Testis (tissue), 2 donors: ENCODE measurements at regions not wholly inside any gene's neighbourhood (a gene's known extent, or its start where the extent isn't known, plus 50 kb on each side); places are given as distances from the start of the nearest gene placed in this dataset.

Experiments used
- DNase-seq: peaks from one replicate; pipeline ENCODE4 v3.0.0-alpha.2; 2019
- H3K27ac ChIP-seq, 2 donors: fragments of 200-600 bp; sonication (generic); one replicate each; pipeline ENCODE4 v1.5.1; 2019
- H3K27me3 ChIP-seq: fragments of 200-600 bp; sonication (generic); one replicate; pipeline ENCODE4 v1.5.1; 2019
- H3K36me3 ChIP-seq: fragments of 200-600 bp; sonication (generic); one replicate; pipeline ENCODE4 v1.5.1; 2017; ENCODE audit warnings: low read depth; ENCODE audit errors: missing control alignments
- H3K4me1 ChIP-seq: fragments of 200-600 bp; sonication (generic); one replicate; pipeline ENCODE4 v1.5.1; 2019
- H3K4me3 ChIP-seq, 2 donors: fragments of 200-600 bp; sonication (generic); one replicate each; pipeline ENCODE4 v1.5.1; 2017 to 2019
- H3K9me3 ChIP-seq: fragments of 200-600 bp; sonication (generic); one replicate; pipeline ENCODE4 v1.5.1; 2017
- POLR2A ChIP-seq: fragments of 450-650 bp; IDR thresholded peaks from one replicate; pipeline ENCODE4 v1.6.1; 2017; ENCODE audit warnings: antibody characterized with exemption, mild to moderate bottlenecking, moderate library complexity
- WGBS, 2 donors: methylation state at CpG; one replicate each; pipeline ENCODE4 v1.1.5; 2018; 5-methylcytosine and 5-hydroxymethylcytosine counted together
- intact Hi-C: fragments of 100-400 bp; cut with DNase I; formaldehyde crosslinking; loops from one replicate; pipeline ENCODE4 v1.15.1; 2023; ENCODE audit warnings: low total_unique reads
- TF ChIP-seq, protein P1 (sequence below), 3 experiments: fragments of 450-650 bp in 2 of 3; fragments of 200-600 bp in 1 of 3; sonication (generic) in 1 of 3; IDR thresholded peaks; one replicate each; pipeline ENCODE4 v1.5.1; 2016 to 2019; ENCODE audit warnings: antibody characterized with exemption in 3 of 3, mild to moderate bottlenecking in 2 of 3, moderate library complexity in 1 of 3

DNA sequence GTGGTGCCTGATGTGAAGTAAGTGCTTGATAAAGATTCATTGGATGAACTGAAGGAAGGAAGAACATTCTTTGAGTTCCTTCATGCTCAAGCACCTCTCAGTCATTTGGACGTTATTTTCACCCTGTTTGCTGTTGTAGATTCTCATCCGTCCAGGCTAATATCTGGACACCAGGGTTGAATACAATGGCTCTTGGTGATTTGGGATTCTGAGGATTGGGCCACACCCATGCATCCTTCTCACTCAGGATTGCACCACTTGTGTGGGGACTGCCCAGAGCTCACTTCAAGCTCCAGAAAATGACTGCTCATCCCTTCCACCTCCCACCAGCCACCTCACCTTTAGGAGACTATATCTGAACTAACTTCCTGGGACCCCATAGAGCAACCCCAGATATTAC lies 117.1 kb upstream of the IPO9 start:
- Histone ChIP-seq H3K27ac (peak overlapping the region in 1 of 2 donors; percentile 11), H3K36me3 (no peaks in the 10 kb centered on the region), H3K4me3 (no peak overlapping the region), H3K9me3 (no peaks in the 10 kb centered on the region), H3K4me1 (peaks cover 39% of the 10 kb centered on the region), H3K27me3 (no peaks in the 10 kb centered on the region)
- 66% methylated on average over 2 of the region's 2 CpGs for WGBS, 2 donors
- DNase-seq: no peak
- intact Hi-C loops: no loop called here
- TF ChIP-seq POLR2A: no peak
- TF ChIP-seq, protein P1, sequence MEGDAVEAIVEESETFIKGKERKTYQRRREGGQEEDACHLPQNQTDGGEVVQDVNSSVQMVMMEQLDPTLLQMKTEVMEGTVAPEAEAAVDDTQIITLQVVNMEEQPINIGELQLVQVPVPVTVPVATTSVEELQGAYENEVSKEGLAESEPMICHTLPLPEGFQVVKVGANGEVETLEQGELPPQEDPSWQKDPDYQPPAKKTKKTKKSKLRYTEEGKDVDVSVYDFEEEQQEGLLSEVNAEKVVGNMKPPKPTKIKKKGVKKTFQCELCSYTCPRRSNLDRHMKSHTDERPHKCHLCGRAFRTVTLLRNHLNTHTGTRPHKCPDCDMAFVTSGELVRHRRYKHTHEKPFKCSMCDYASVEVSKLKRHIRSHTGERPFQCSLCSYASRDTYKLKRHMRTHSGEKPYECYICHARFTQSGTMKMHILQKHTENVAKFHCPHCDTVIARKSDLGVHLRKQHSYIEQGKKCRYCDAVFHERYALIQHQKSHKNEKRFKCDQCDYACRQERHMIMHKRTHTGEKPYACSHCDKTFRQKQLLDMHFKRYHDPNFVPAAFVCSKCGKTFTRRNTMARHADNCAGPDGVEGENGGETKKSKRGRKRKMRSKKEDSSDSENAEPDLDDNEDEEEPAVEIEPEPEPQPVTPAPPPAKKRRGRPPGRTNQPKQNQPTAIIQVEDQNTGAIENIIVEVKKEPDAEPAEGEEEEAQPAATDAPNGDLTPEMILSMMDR (IDR thresholded peaks at IDR 0.05): no peak

DNA sequence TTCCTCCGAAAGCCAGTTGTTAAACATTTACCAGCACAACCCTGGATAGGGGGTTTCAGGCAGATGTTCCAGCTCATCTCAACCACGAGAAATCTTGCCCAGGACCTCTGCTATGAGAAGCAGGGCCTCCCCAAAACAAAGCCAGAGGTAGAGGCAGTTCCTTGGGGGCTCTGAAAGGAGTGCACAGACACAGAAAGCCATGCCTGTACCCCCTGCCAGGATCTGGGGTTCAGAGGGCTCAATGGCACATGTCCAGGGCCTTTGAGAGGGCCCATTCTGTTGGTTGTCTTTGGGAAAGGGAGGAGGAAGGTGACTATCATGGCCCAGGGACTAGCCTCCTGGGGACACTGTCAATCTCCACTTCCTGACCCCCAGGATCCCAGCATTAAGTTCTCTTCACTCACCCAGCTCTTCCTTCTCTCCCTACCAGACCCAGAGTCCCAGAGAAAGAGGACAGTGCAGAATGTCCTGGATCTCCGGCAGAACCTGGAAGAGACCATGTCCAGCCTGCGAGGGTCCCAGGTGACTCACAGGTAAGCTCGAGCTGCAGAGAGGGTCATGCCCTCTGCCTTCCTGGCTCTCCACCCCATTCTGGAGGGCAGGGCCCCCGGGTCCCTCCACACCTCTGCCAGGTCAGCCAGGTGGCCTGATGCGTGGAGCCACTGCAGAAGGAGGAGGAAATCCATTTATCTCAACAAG lies 116.4 kb upstream of the IPO9 start:
- intact Hi-C loops: no loop called here
- no peak for DNase-seq
- Histone ChIP-seq H3K4me1 (peaks cover 40% of the 10 kb centered on the region), H3K27ac (peak overlapping the region in 1 of 2 donors; percentile 82), H3K9me3 (no peaks in the 10 kb centered on the region), H3K36me3 (no peaks in the 10 kb centered on the region), H3K27me3 (no peaks in the 10 kb centered on the region), H3K4me3 (no peak overlapping the region)
- TF ChIP-seq, protein P1 (IDR thresholded peaks at IDR 0.05): no peak
- no peak for TF ChIP-seq POLR2A
- 95 to 100% methylated on average over 2 to 7 of the region's 7 CpGs for WGBS, 2 donors

DNA sequence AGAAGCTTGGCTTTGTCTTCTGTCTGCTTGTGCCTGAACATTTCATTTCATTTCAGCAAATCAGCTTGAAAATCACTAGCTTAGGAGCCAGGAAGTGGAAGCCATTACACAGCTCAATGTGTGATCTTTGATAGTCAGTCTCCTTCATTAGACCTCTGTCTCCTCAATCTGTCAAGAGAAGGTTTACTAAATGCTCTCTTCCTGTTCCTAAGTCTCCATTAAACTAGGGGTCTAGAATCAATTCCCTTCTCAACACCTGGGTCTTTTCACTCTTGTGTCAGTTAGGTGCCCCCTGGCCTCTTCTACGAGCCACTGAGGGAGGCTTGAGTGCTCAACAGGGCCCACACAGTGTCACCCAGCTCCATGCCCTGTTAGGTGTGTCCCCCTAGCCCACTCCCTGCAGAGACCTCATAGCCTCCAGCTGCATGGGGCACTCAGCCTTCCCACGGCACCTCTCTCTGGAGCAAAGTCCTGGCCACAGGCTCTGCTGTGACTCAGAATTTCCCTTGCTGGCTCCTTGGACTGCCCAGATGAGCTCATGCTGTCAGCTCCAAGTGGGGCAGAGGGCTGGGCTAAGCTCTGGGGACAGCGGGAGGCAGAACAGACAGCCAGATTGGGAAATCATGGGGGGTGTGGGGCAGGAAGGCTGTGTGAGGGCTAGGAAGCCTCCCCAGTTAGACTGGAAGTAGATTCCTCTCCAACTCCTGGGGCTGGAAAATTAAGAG lies 115.7 kb upstream of the IPO9 start:
- Histone ChIP-seq H3K27ac (peak overlapping the region in 1 of 2 donors; percentile 82), H3K4me3 (no peak overlapping the region), H3K4me1 (peaks cover 40% of the 10 kb centered on the region), H3K9me3 (no peaks in the 10 kb centered on the region), H3K27me3 (no peaks in the 10 kb centered on the region), H3K36me3 (no peaks in the 10 kb centered on the region)
- TF ChIP-seq POLR2A: no peak
- TF ChIP-seq, protein P1 (IDR thresholded peaks at IDR 0.05): no peak
- intact Hi-C loops: no loop called here
- 44 to 57% methylated on average over 3 of the region's 3 CpGs for WGBS, 2 donors
- peak; percentile 85 for DNase-seq

DNA sequence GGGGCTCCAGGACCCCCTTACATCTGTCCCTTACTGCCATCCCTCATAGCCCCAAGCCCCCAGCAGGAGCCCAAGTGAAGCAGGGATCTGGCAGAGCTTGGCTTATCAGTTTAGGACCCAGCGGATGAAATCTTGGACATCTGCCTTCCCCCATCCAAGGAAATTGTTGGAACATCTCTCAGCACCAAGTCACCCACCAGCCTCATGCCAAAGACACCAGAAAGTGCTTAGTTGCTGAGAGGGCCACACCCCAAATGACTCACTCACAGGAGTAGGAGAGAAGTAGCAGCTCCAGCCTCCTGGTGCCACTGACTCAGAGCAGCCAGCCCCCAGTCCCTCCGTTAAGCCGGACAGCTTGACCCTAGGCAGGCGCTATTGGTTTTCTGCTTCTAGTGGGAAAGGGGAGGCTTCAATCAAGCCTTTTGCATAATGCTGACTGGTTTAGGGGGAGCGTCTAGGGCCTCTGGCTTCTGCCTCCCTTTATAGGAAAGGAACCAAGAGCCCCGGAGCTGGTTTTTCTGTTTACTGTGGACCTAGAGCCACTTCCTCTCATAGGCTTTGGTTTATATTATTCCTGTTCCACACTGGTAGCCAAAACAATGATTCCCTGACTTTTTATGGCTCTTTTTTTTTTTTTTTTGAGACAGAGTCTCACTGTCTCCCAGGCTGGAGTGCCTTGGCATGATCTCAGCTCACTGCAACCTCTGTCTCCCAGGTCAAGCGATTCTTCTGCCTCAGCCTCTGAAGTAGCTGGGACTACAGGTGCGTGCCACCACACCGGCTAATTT lies 114.2 kb upstream of the IPO9 start:
- intact Hi-C loops: no loop called here
- DNase-seq: peak; percentile 51
- Histone ChIP-seq H3K9me3 (no peaks in the 10 kb centered on the region), H3K4me3 (no peak overlapping the region), H3K27ac (peak overlapping the region; percentile 51 to 82), H3K4me1 (peaks cover 45% of the 10 kb centered on the region), H3K27me3 (no peaks in the 10 kb centered on the region), H3K36me3 (no peaks in the 10 kb centered on the region)
- 75 to 76% methylated on average over 9 of the region's 9 CpGs for WGBS, 2 donors
- TF ChIP-seq, protein P1 (IDR thresholded peaks at IDR 0.05): no peak
- no peak for TF ChIP-seq POLR2A
